Retinal pigment epithelial cell (primary cell): ENCODE measurements at regions not wholly inside any gene's neighbourhood (a gene's known extent, or its start where the extent isn't known, plus 50 kb on each side); places are given as distances from the start of the nearest gene placed in this dataset.
"Not testable (repeated sequence)": the region's sequence is repeated elsewhere in the genome, so short reads cannot be mapped to it uniquely, and the experiment has no call there.

ENCODE experiments used
- DNase-seq: peaks from one replicate; pipeline ENCODE4 v3.0.0-alpha.2; 2010; ENCODE audit warnings: low read depth
- H3K4me3 ChIP-seq: 2 replicates; pipeline ENCODE4 v1.5.1; 2011; ENCODE audit warnings: mild to moderate bottlenecking, low read length, control low read depth, moderate library complexity
- TF ChIP-seq, protein P1 (sequence below): conservative IDR thresholded peaks from 2 replicates; pipeline ENCODE4 v1.5.1; 2011; ENCODE audit warnings: low read depth, low read length, control low read depth, inconsistent platforms

GRCh38 chr2:226463154-226463553 lies 336.5 kb downstream of the IRS1 start:
- no peak overlapping the region for H3K4me3 ChIP-seq
- TF ChIP-seq, protein P1, sequence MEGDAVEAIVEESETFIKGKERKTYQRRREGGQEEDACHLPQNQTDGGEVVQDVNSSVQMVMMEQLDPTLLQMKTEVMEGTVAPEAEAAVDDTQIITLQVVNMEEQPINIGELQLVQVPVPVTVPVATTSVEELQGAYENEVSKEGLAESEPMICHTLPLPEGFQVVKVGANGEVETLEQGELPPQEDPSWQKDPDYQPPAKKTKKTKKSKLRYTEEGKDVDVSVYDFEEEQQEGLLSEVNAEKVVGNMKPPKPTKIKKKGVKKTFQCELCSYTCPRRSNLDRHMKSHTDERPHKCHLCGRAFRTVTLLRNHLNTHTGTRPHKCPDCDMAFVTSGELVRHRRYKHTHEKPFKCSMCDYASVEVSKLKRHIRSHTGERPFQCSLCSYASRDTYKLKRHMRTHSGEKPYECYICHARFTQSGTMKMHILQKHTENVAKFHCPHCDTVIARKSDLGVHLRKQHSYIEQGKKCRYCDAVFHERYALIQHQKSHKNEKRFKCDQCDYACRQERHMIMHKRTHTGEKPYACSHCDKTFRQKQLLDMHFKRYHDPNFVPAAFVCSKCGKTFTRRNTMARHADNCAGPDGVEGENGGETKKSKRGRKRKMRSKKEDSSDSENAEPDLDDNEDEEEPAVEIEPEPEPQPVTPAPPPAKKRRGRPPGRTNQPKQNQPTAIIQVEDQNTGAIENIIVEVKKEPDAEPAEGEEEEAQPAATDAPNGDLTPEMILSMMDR = no peak
- DNase-seq = no peak

DNA sequence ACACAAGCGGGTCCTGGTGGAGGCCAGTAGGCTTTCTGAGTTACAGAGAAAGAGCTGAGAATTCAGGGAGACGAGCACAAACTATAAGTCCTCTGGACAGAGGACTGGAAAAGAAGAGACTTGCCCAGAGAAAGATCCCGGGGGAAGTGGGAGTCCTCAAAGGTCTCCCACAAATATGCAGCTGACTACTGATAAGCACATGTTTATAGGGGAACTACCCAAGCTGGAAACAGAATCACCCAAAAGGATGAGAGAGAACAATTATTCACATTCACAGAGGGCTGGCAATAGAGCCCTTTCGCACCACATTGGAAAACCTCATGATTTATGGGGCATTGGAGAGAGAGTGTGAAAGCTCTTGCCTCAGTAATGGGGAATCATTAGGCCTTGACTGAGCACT lies 337.6 kb downstream of the IRS1 start:
- no peak overlapping the region for H3K4me3 ChIP-seq
- TF ChIP-seq, protein P1 = no peak
- no peak for DNase-seq

DNA sequence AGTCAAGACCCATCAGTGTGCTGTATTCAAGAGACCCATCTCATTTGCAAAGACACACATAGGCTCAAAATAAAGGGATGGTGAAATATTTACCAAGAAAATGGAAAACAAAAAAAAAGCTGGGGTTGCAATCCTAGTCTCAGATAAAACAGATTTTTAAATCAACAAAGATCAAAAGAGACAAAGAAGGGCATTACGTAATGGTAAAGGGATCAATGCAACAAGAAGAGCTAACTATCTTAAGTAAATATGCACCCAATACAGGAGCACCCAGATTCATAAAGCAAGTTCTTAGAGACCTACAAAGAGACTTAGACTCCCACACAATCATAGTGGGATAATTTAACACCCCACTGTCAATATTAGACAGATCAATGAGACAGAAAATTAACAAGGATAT lies 343.5 kb downstream of the IRS1 start:
- DNase-seq, H3K4me3 ChIP-seq: not testable (repeated sequence)

DNA sequence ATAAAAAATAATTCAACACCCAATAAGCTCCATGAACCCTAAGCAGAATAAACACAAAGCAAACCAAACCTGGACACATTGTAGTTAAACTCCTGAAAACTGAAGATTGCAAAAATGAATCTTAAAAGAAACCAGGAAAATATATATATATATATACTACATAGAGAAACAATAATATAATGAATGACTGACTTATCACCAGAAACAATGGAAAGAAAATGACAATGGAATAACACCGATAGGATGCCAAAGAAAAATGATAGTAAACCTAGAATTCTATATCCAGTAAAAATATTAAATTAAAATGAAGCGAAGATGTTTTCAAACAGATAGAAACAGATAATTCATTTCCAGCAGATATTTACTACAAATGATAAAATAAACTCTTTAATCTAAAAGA lies 346.9 kb downstream of the IRS1 start:
- DNase-seq = no peak
- no peak overlapping the region for H3K4me3 ChIP-seq
- TF ChIP-seq, protein P1 = no peak

GRCh38 chr2:226451486-226451885 lies 348.1 kb downstream of the IRS1 start:
- no peak for DNase-seq
- TF ChIP-seq, protein P1 = no peak
- H3K4me3 ChIP-seq = no peak overlapping the region

DNA sequence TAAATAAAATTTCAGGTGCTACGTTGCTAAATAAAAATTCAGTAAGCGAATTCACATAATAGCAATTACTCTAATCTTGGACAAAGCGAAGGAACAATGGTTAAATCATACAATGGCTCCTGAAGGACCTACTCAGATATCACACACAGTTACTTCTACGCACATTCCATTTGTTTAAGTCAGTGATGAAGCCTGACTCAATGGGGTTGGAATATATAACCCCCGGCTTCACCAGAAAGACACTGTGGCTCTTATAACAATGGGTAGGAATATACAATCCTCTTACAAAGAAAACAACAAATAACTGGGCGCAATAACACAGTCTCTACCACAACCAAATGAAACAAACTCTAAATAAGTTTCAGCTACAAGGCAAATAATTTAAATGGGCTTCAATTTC lies 349.5 kb downstream of the IRS1 start:
- no peak for DNase-seq
- no peak overlapping the region for H3K4me3 ChIP-seq
- TF ChIP-seq, protein P1 = no peak

DNA sequence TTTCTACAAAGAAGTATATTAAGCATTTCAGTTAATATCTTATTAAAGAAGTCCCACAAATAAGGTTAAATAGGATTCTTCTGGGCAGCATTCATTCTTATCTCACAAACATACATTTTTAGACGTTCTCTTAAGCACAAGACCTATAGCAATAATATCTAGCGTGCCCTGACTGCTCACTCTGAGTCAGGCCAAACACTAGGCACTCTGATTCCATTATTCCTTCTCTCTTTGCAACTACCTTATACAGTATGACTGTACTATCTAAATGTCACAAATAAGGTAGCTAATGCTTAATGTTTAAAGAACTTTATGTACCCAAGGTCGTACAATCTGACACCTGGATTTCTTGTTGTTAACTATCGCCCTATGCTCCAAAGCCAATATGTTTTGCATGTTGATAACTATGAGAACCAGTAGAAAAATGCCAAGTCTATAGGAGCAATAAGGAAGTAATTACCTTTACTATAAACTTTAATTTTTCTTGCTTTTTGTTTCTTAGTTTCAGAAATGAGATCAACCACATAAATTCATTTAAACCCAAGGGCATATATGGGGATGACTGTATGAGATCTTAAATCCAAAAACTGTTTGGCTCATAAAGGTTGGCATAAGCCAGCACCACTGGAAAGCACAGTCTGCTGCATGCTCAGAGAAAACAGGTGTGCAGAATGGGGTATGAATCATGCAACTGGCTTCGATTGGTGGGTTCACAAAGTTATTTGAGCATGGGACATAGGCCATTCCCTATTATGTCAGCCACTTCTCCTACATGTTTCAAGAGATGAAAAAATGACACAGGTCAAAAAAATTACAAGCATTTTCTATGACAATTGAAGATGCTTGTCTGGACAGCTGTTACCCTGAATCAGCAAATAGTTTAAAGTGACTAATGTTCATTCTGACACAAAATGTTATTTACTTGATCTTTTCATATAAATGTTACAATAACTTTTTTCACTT lies 352.0 kb downstream of the IRS1 start:
- no peak overlapping the region for H3K4me3 ChIP-seq
- TF ChIP-seq, protein P1 = no peak
- no peak for DNase-seq
